ENCODE measurements at regions not wholly inside any gene's neighbourhood (a gene's known extent, or its start where the extent isn't known, plus 50 kb on each side); places are given as distances from the start of the nearest gene placed in this dataset.

DNA sequence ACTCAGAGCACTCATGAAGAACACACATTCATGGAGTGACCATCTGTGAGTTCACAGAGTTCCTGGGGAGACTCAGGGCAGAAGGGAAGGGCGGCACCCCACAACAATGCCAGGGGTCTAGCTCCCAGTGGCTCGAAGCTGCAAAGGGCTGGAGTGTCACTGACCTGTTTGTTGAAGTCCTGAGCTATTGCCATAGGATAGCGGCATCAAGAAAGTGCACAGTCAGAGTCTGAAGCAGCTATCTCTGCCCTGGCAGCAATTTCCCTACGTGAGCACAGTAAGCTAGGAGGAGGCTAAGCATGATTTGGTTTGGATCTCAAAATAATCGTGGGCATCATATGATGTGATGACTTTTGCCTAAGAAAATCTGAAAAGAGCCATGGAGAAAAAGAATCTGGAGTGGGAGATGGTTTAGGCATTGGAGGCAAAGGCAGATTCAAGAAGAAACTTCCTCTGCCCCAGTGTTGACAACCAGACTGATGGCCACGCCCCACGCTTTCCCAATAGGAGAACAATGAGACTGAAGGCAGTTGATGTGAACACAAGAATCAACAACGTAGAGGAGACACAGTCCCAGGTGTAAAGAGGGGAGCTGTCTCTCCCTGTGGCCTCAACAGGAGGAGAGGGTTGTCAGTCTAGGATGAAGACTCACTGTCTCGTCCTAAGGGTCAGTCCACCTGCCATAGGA is 100.0 kb upstream of the SLC25A33 start:
- no peaks in the 10 kb centered on the region for H3K36me3 Mint-ChIP-seq (ENCODE audit: insufficient read depth, unreplicated experiment)
- BruUV-seq (replicated peaks), result no TSS peak
- no peak for DNase-seq
- intact Hi-C loops (cut with micrococcal nuclease; ENCODE audit: unreplicated experiment), result no loop called here
- H3K27ac Mint-ChIP-seq (ENCODE audit: unreplicated experiment), result no peak overlapping the region
- H3K4me3 Mint-ChIP-seq (ENCODE audit: low read depth, unreplicated experiment), result no peak overlapping the region
- CTCF ChIA-PET, result no interaction called here
- TF ChIP-seq, protein P1, sequence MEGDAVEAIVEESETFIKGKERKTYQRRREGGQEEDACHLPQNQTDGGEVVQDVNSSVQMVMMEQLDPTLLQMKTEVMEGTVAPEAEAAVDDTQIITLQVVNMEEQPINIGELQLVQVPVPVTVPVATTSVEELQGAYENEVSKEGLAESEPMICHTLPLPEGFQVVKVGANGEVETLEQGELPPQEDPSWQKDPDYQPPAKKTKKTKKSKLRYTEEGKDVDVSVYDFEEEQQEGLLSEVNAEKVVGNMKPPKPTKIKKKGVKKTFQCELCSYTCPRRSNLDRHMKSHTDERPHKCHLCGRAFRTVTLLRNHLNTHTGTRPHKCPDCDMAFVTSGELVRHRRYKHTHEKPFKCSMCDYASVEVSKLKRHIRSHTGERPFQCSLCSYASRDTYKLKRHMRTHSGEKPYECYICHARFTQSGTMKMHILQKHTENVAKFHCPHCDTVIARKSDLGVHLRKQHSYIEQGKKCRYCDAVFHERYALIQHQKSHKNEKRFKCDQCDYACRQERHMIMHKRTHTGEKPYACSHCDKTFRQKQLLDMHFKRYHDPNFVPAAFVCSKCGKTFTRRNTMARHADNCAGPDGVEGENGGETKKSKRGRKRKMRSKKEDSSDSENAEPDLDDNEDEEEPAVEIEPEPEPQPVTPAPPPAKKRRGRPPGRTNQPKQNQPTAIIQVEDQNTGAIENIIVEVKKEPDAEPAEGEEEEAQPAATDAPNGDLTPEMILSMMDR (IDR thresholded peaks at IDR 0.05; ENCODE audit: unreplicated experiment), result no peak
- H3K9me3 Mint-ChIP-seq (ENCODE audit: low read depth, unreplicated experiment), result no peaks in the 10 kb centered on the region
- H3K4me1 Mint-ChIP-seq (ENCODE audit: low read depth, unreplicated experiment), result peaks cover 34% of the 10 kb centered on the region
- peaks cover 11% of the 10 kb centered on the region for H3K27me3 Mint-ChIP-seq (ENCODE audit: unreplicated experiment)

DNA sequence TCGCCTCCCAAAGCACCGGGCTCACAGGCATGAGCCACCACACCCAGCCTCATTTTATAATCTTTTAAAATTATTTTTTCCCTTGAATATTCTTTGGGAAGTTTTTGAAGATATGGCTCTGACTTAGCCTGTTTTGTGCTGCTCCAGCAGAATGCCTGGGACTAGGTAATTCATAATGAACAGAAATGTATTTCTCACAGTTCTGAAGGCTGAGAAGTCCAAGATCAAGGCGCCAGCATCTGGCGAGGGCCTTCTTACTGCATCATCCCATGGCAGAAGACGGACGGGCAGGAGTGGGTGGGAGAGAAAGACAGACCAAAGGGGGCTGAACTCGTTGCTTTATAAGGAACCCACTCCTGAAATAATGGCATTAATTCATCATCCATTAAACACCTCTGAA is 99.0 kb upstream of the SLC25A33 start:
- Mint-ChIP-seq H3K9me3 (ENCODE audit: low read depth, unreplicated experiment) (no peaks in the 10 kb centered on the region), H3K36me3 (ENCODE audit: insufficient read depth, unreplicated experiment) (no peaks in the 10 kb centered on the region), H3K27ac (ENCODE audit: unreplicated experiment) (no peak overlapping the region), H3K27me3 (ENCODE audit: unreplicated experiment) (peaks cover 11% of the 10 kb centered on the region), H3K4me1 (ENCODE audit: low read depth, unreplicated experiment) (peaks cover 34% of the 10 kb centered on the region), H3K4me3 (ENCODE audit: low read depth, unreplicated experiment) (no peak overlapping the region)
- DNase-seq, result no peak
- intact Hi-C loops (cut with micrococcal nuclease; ENCODE audit: unreplicated experiment), result no loop called here
- no TSS peak for BruUV-seq (replicated peaks)
- TF ChIP-seq, protein P1 (IDR thresholded peaks at IDR 0.05; ENCODE audit: unreplicated experiment), result no peak
- CTCF ChIA-PET, result no interaction called here

GRCh38 chr1:9440763-9441194 is 98.5 kb upstream of the SLC25A33 start:
- H3K9me3 Mint-ChIP-seq (ENCODE audit: low read depth, unreplicated experiment), result no peaks in the 10 kb centered on the region
- H3K27me3 Mint-ChIP-seq (ENCODE audit: unreplicated experiment), result peaks cover 11% of the 10 kb centered on the region
- no TSS peak for BruUV-seq (replicated peaks)
- intact Hi-C loops (cut with micrococcal nuclease; ENCODE audit: unreplicated experiment), result no loop called here
- CTCF ChIA-PET, result interaction anchor here (0.6 kb wide), 1 partner anchor 206 kb away, joined by 3 read pairs; the partner anchor contains the start of gene H6PD
- DNase-seq, result no peak
- no peaks in the 10 kb centered on the region for H3K36me3 Mint-ChIP-seq (ENCODE audit: insufficient read depth, unreplicated experiment)
- no peak overlapping the region for H3K27ac Mint-ChIP-seq (ENCODE audit: unreplicated experiment)
- H3K4me1 Mint-ChIP-seq (ENCODE audit: low read depth, unreplicated experiment), result peaks cover 30% of the 10 kb centered on the region
- TF ChIP-seq, protein P1 (IDR thresholded peaks at IDR 0.05; ENCODE audit: unreplicated experiment), result no peak
- no peak overlapping the region for H3K4me3 Mint-ChIP-seq (ENCODE audit: low read depth, unreplicated experiment)

- Mint-ChIP-seq H3K36me3 (ENCODE audit: insufficient read depth, unreplicated experiment) (no peaks in the 10 kb centered on the region), H3K4me1 (ENCODE audit: low read depth, unreplicated experiment) (peaks cover 25% of the 10 kb centered on the region), H3K4me3 (ENCODE audit: low read depth, unreplicated experiment) (no peak overlapping the region), H3K9me3 (ENCODE audit: low read depth, unreplicated experiment) (no peaks in the 10 kb centered on the region), H3K27me3 (ENCODE audit: unreplicated experiment) (peaks cover 11% of the 10 kb centered on the region), H3K27ac (ENCODE audit: unreplicated experiment) (no peak overlapping the region)
- intact Hi-C loops (cut with micrococcal nuclease; ENCODE audit: unreplicated experiment), result no loop called here
- CTCF ChIA-PET, result interaction anchor here (0.6 kb wide), 1 partner anchor 207 kb away, joined by 3 read pairs; the partner anchor contains the start of gene H6PD
- DNase-seq, result peak; percentile 18
- BruUV-seq (replicated peaks), result no TSS peak
- TF ChIP-seq, protein P1 (IDR thresholded peaks at IDR 0.05; ENCODE audit: unreplicated experiment), result no peak
Observed at GRCh38 chr1:9441451-9442133, 97.7 kb upstream of the SLC25A33 start.
